ENCODE measurements at regions not wholly inside any gene's neighbourhood (a gene's known extent, or its start where the extent isn't known, plus 50 kb on each side); places are given as distances from the start of the nearest gene placed in this dataset.

GRCh38 chr11:70743329-70743728 lies 345.0 kb downstream of the CTTN start:
- H4K20me1 ChIP-seq (ENCODE audit: control insufficient read depth, extremely low read depth, insufficient read depth, low read length): no peaks in the 10 kb centered on the region
- no peaks in the 10 kb centered on the region for H3K36me3 ChIP-seq (ENCODE audit: control insufficient read depth, insufficient read depth, low read length)
- H3K9me3 ChIP-seq (ENCODE audit: control insufficient read depth, insufficient read depth, low read depth, low read length): no peaks in the 10 kb centered on the region
- no peak overlapping the region for H3K9ac ChIP-seq (ENCODE audit: insufficient read depth, low read length)
- no peak overlapping the region for H2AFZ ChIP-seq (ENCODE audit: low read length)
- no peak for TF ChIP-seq EZH2 (IDR thresholded peaks at IDR 0.05; ENCODE audit: low read length, missing control alignments)
- TF ChIP-seq CTCF (conservative IDR thresholded peaks at IDR 0.05 in 1 of 2, IDR thresholded peaks at IDR 0.05 in 1 of 2; ENCODE audit: low read depth in 1 of 2, low read length in 2 of 2): no peak
- no peaks in the 10 kb centered on the region for H3K27me3 ChIP-seq (ENCODE audit: control insufficient read depth, insufficient read depth, low read length)
- DNase-seq (ENCODE audit: low read depth in 2 of 2): no peak
- no peak overlapping the region for H3K4me3 ChIP-seq (replicated peaks in 1 of 4; ENCODE audit: control extremely low read depth in 1 of 4, insufficient read depth in 1 of 4, low read depth in 3 of 4, low read length in 4 of 4)
- H3K27ac ChIP-seq (ENCODE audit: insufficient read depth, low read length): no peak overlapping the region
- H3K4me2 ChIP-seq (ENCODE audit: extremely low read depth, insufficient read depth, low read length): no peak overlapping the region
- H3K4me1 ChIP-seq (ENCODE audit: control insufficient read depth, extremely low read depth, insufficient read depth, low read length): no peaks in the 10 kb centered on the region
- H3K79me2 ChIP-seq (ENCODE audit: control insufficient read depth, insufficient read depth, low read length): no peaks in the 10 kb centered on the region

DNA sequence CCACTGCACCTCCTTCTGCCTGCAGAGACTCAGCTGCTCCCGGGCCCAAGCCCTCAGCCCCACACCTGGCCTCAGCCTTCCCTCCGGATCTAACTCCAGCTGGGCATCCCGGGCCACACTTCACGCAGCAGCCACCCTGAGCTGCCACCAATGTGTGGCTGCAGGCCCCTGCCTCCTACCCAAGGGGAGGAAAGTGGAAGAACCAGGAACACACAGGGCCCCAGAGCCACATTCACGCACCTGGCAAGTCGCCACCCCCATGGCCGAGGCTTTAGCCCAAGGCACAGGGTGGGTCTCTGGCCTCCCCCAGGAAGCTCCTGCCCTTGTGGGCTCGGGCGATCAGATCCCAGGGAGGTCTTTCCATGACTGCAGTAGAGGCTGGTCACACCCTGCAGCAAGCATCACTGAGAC lies 345.6 kb downstream of the CTTN start:
- Histone ChIP-seq H2AFZ (ENCODE audit: low read length) (no peak overlapping the region), H4K20me1 (ENCODE audit: control insufficient read depth, extremely low read depth, insufficient read depth, low read length) (no peaks in the 10 kb centered on the region), H3K27ac (ENCODE audit: insufficient read depth, low read length) (no peak overlapping the region), H3K9ac (ENCODE audit: insufficient read depth, low read length) (no peak overlapping the region), H3K27me3 (ENCODE audit: control insufficient read depth, insufficient read depth, low read length) (no peaks in the 10 kb centered on the region), H3K4me2 (ENCODE audit: extremely low read depth, insufficient read depth, low read length) (no peak overlapping the region), H3K79me2 (ENCODE audit: control insufficient read depth, insufficient read depth, low read length) (no peaks in the 10 kb centered on the region), H3K4me3 (replicated peaks in 1 of 4; ENCODE audit: control extremely low read depth in 1 of 4, insufficient read depth in 1 of 4, low read depth in 3 of 4, low read length in 4 of 4) (no peak overlapping the region), H3K36me3 (ENCODE audit: control insufficient read depth, insufficient read depth, low read length) (no peaks in the 10 kb centered on the region), H3K9me3 (ENCODE audit: control insufficient read depth, insufficient read depth, low read depth, low read length) (no peaks in the 10 kb centered on the region), H3K4me1 (ENCODE audit: control insufficient read depth, extremely low read depth, insufficient read depth, low read length) (no peaks in the 10 kb centered on the region)
- TF ChIP-seq CTCF (conservative IDR thresholded peaks at IDR 0.05 in 1 of 2, IDR thresholded peaks at IDR 0.05 in 1 of 2; ENCODE audit: low read depth in 1 of 2, low read length in 2 of 2): no peak
- no peak for TF ChIP-seq EZH2 (IDR thresholded peaks at IDR 0.05; ENCODE audit: low read length, missing control alignments)
- DNase-seq (ENCODE audit: low read depth in 2 of 2): no peak

- H3K9me3 ChIP-seq (ENCODE audit: control insufficient read depth, insufficient read depth, low read depth, low read length): no peaks in the 10 kb centered on the region
- no peak for TF ChIP-seq EZH2 (IDR thresholded peaks at IDR 0.05; ENCODE audit: low read length, missing control alignments)
- no peak overlapping the region for H3K27ac ChIP-seq (ENCODE audit: insufficient read depth, low read length)
- no peak overlapping the region for H3K4me3 ChIP-seq (replicated peaks in 1 of 4; ENCODE audit: control extremely low read depth in 1 of 4, insufficient read depth in 1 of 4, low read depth in 3 of 4, low read length in 4 of 4)
- H4K20me1 ChIP-seq (ENCODE audit: control insufficient read depth, extremely low read depth, insufficient read depth, low read length): no peaks in the 10 kb centered on the region
- H3K4me2 ChIP-seq (ENCODE audit: extremely low read depth, insufficient read depth, low read length): no peak overlapping the region
- no peaks in the 10 kb centered on the region for H3K36me3 ChIP-seq (ENCODE audit: control insufficient read depth, insufficient read depth, low read length)
- no peak overlapping the region for H3K9ac ChIP-seq (ENCODE audit: insufficient read depth, low read length)
- no peak for DNase-seq (ENCODE audit: low read depth in 2 of 2)
- no peaks in the 10 kb centered on the region for H3K79me2 ChIP-seq (ENCODE audit: control insufficient read depth, insufficient read depth, low read length)
- H3K4me1 ChIP-seq (ENCODE audit: control insufficient read depth, extremely low read depth, insufficient read depth, low read length): no peaks in the 10 kb centered on the region
- no peaks in the 10 kb centered on the region for H3K27me3 ChIP-seq (ENCODE audit: control insufficient read depth, insufficient read depth, low read length)
- H2AFZ ChIP-seq (ENCODE audit: low read length): no peak overlapping the region
Measured at GRCh38 chr11:70744396-70745185, 346.3 kb downstream of the CTTN start.
